Natural killer cell (primary cell): ENCODE measurements at regions not wholly inside any gene's neighbourhood (a gene's known extent, or its start where the extent isn't known, plus 50 kb on each side); places are given as distances from the start of the nearest gene placed in this dataset.

Experiments used
- ATAC-seq, 3 donors: fragments of 150-1000 bp in 2 of 3; fragments of 200-7000 bp in 1 of 3; cut with Tn5 transposase; 1 replicate in 1 of 3; 2 replicates in 2 of 3; pipeline ENCODE4 v1.10.0; 2021; ENCODE audit warnings: mild to moderate bottlenecking in 2 of 3, moderate library complexity in 2 of 3
- DNase-seq, 2 donors: peaks; one replicate each; pipeline versions ENCODE4 v3.0.0 to v3.0.0-alpha.2; 2013 to 2021; ENCODE audit warnings: mixed read lengths in 1 of 2
- H3K27ac ChIP-seq: one replicate; pipeline ENCODE4 v1.5.1; 2013; ENCODE audit warnings: mild to moderate bottlenecking, low read length
- H3K27me3 ChIP-seq: one replicate; pipeline ENCODE4 v1.6.1; 2013; ENCODE audit warnings: low read length; ENCODE audit not compliant: control insufficient read depth, insufficient read depth
- H3K36me3 ChIP-seq: one replicate; pipeline ENCODE4 v1.6.1; 2013; ENCODE audit warnings: low read length; ENCODE audit not compliant: control insufficient read depth, insufficient read depth
- H3K4me1 ChIP-seq: one replicate; pipeline ENCODE4 v1.6.1; 2013; ENCODE audit warnings: low read length; ENCODE audit not compliant: control insufficient read depth, insufficient read depth
- H3K4me3 ChIP-seq: one replicate; pipeline ENCODE4 v1.5.1; 2013; ENCODE audit warnings: low read length
- H3K9me3 ChIP-seq: one replicate; pipeline ENCODE4 v1.6.1; 2013; ENCODE audit warnings: low read length; ENCODE audit not compliant: control insufficient read depth, insufficient read depth
- H3K27ac Mint-ChIP-seq, 2 donors: one replicate each; pipeline ENCODE4 v1.8.0; 2022; ENCODE audit warnings: mild to moderate bottlenecking in 2 of 2, mixed read lengths in 2 of 2, moderate library complexity in 1 of 2
- H3K27me3 Mint-ChIP-seq, 2 donors: one replicate each; pipeline ENCODE4 v1.8.0; 2022; ENCODE audit warnings: low read depth in 2 of 2, mixed read lengths in 2 of 2
- H3K36me3 Mint-ChIP-seq: one replicate; pipeline ENCODE4 v1.8.0; 2022; ENCODE audit warnings: mixed read lengths
- H3K4me1 Mint-ChIP-seq, 2 donors: one replicate each; pipeline ENCODE4 v1.8.0; 2022; ENCODE audit warnings: mixed read lengths in 2 of 2
- H3K4me3 Mint-ChIP-seq: one replicate; pipeline ENCODE4 v1.8.0; 2022; ENCODE audit warnings: mild to moderate bottlenecking, moderate library complexity, mixed read lengths
- H3K9me3 Mint-ChIP-seq, 2 donors: one replicate each; pipeline ENCODE4 v1.8.0; 2022; ENCODE audit warnings: mixed read lengths in 2 of 2
- CTCF ChIP-seq: fragments of 200-600 bp; IDR thresholded peaks from one replicate; pipeline ENCODE4 v1.8.0; 2022; ENCODE audit warnings: antibody characterized with exemption
- WGBS: methylation state at CpG from one replicate; pipeline ENCODE4 v1.1.7; 2013; ENCODE audit warnings: missing lambda C conversion rate; ENCODE audit not compliant: insufficient coverage; 5-methylcytosine and 5-hydroxymethylcytosine counted together
- intact Hi-C: fragments of 100-400 bp; cut with micrococcal nuclease; formaldehyde crosslinking; loops from one replicate; pipeline ENCODE4 v1.14.2; 2022

- H3K4me1 Mint-ChIP-seq: no peaks in the 10 kb centered on the region
- Histone ChIP-seq H3K27me3 (no peaks in the 10 kb centered on the region), H3K27ac (no peak overlapping the region), H3K9me3 (peaks cover 6% of the 10 kb centered on the region), H3K4me3 (no peak overlapping the region), H3K4me1 (no peaks in the 10 kb centered on the region), H3K36me3 (no peaks in the 10 kb centered on the region)
- H3K27me3 Mint-ChIP-seq: no peaks in the 10 kb centered on the region
- WGBS: 91% methylated on average over 5 of the region's 5 CpGs
- peaks cover 6 to 11% of the 10 kb centered on the region in 2 donors for H3K9me3 Mint-ChIP-seq
- no peaks in the 10 kb centered on the region for H3K36me3 Mint-ChIP-seq
- H3K27ac Mint-ChIP-seq: no peak overlapping the region
- intact Hi-C loops: loop anchor here (10.0 kb wide), 1 partner anchor 63 kb away; no protein-coding TSS in a partner anchor
- H3K4me3 Mint-ChIP-seq: no peak overlapping the region
- DNase-seq (no peak), ATAC-seq (no peak)
- TF ChIP-seq CTCF: no peak
Observed at GRCh38 chr17:12352127-12352526, 313.6 kb upstream of the MYOCD start.

- intact Hi-C loops: loop anchor here (10.0 kb wide), 1 partner anchor 57 kb away; no protein-coding TSS in a partner anchor
- H3K27me3 Mint-ChIP-seq: no peaks in the 10 kb centered on the region
- H3K27ac Mint-ChIP-seq: no peak overlapping the region
- H3K4me3 Mint-ChIP-seq: no peak overlapping the region
- DNase-seq (no peak), ATAC-seq (no peak)
- no peaks in the 10 kb centered on the region for H3K27me3 ChIP-seq
- H3K4me1 Mint-ChIP-seq: no peaks in the 10 kb centered on the region
- peaks cover 9 to 14% of the 10 kb centered on the region in 2 donors for H3K9me3 Mint-ChIP-seq
- no peaks in the 10 kb centered on the region for H3K36me3 ChIP-seq
- H3K36me3 Mint-ChIP-seq: no peaks in the 10 kb centered on the region
- no peak for TF ChIP-seq CTCF
- H3K27ac ChIP-seq: no peak overlapping the region
- H3K4me1 ChIP-seq: no peaks in the 10 kb centered on the region
- no peaks in the 10 kb centered on the region for H3K9me3 ChIP-seq
- H3K4me3 ChIP-seq: no peak overlapping the region
- 77% methylated on average over 1 of the region's 2 CpGs for WGBS
Observed at GRCh38 chr17:12357600-12357999, 308.1 kb upstream of the MYOCD start.

- intact Hi-C loops: loop anchor here (10.0 kb wide), 1 partner anchor 56 kb away; no protein-coding TSS in a partner anchor
- Mint-ChIP-seq H3K36me3 (no peaks in the 10 kb centered on the region), H3K27ac (no peak overlapping the region), H3K4me3 (no peak overlapping the region), H3K27me3 (peaks cover 0 to 2% of the 10 kb centered on the region in 2 donors), H3K9me3 (peaks cover 12 to 16% of the 10 kb centered on the region in 2 donors), H3K4me1 (no peaks in the 10 kb centered on the region)
- TF ChIP-seq CTCF: no peak
- WGBS: 82% methylated on average over 10 of the region's 10 CpGs
- Histone ChIP-seq H3K9me3 (no peaks in the 10 kb centered on the region), H3K4me3 (no peak overlapping the region), H3K27ac (no peak overlapping the region), H3K4me1 (no peaks in the 10 kb centered on the region), H3K27me3 (no peaks in the 10 kb centered on the region), H3K36me3 (no peaks in the 10 kb centered on the region)
- DNase-seq (no peak), ATAC-seq (no peak)
Observed at GRCh38 chr17:12358477-12358876, 307.2 kb upstream of the MYOCD start.

- intact Hi-C loops: no loop called here
- Mint-ChIP-seq H3K27me3 (peaks cover 0 to 2% of the 10 kb centered on the region in 2 donors), H3K27ac (no peak overlapping the region), H3K9me3 (peaks cover 15% of the 10 kb centered on the region in 2 donors), H3K36me3 (no peaks in the 10 kb centered on the region), H3K4me3 (no peak overlapping the region), H3K4me1 (no peaks in the 10 kb centered on the region)
- H3K4me3 ChIP-seq: no peak overlapping the region
- TF ChIP-seq CTCF: no peak
- no peaks in the 10 kb centered on the region for H3K36me3 ChIP-seq
- WGBS: 84% methylated on average over 5 of the region's 5 CpGs
- H3K27me3 ChIP-seq: no peaks in the 10 kb centered on the region
- H3K27ac ChIP-seq: no peak overlapping the region
- H3K9me3 ChIP-seq: no peaks in the 10 kb centered on the region
- DNase-seq: no peak
- ATAC-seq: no peak
- no peaks in the 10 kb centered on the region for H3K4me1 ChIP-seq
Observed at GRCh38 chr17:12362853-12363455, 302.7 kb upstream of the MYOCD start.
